H1 (cell line): ENCODE measurements at regions not wholly inside any gene's neighbourhood (a gene's known extent, or its start where the extent isn't known, plus 50 kb on each side); places are given as distances from the start of the nearest gene placed in this dataset.

Source experiments
- CTCF ChIA-PET: fragments of 300-600 bp; sonication (Branson Sonifier 250); formaldehyde crosslinking; loops from one replicate; lab custom pipeline; 2021; ENCODE audit not compliant: partially characterized antibody; lab: Charles Lee
- POLR2A ChIA-PET: fragments of 300-600 bp; sonication (Branson Sonifier 250); formaldehyde crosslinking; loops from one replicate; lab custom pipeline; 2021; ENCODE audit warnings: inconsistent platforms; ENCODE audit not compliant: partially characterized antibody; lab: Charles Lee
- DNase-seq, 2 experiments: peaks; one replicate each; pipeline versions ENCODE4 v3.0.0 to v3.0.0-alpha.2; 2010 to 2022; ENCODE audit warnings: low spot score in 2 of 2, low read depth in 1 of 2, mixed read lengths in 1 of 2
- FAIRE-seq: peaks from 2 replicates; lab custom pipeline; 2011; peaks lifted over from hg19 to GRCh38; lab: Jason Lieb, UNC
- H2AFZ ChIP-seq: 2 replicates; pipeline ENCODE4 v1.8.1; 2012; ENCODE audit warnings: low read length, inconsistent platforms
- H2AK5ac ChIP-seq: 2 replicates; pipeline ENCODE4 v1.6.1; 2013; ENCODE audit warnings: low read depth, low read length
- H2BK120ac ChIP-seq: replicated peaks from 2 replicates; pipeline ENCODE3; 2013; ENCODE audit warnings: low read depth, low read length, inconsistent platforms
- H2BK12ac ChIP-seq: 2 replicates; pipeline ENCODE4 v1.6.1; 2013; ENCODE audit warnings: low read depth, low read length
- H2BK15ac ChIP-seq: 2 replicates; pipeline ENCODE4 v1.6.1; 2013; ENCODE audit warnings: low read length
- H2BK20ac ChIP-seq: 2 replicates; pipeline ENCODE4 v1.6.1; 2013; ENCODE audit warnings: low read length
- H2BK5ac ChIP-seq: 2 replicates; pipeline ENCODE4 v1.6.1; 2013; ENCODE audit warnings: low read depth, low read length
- H3K14ac ChIP-seq: 2 replicates; pipeline ENCODE4 v1.6.1; 2013; ENCODE audit warnings: inconsistent platforms; ENCODE audit not compliant: insufficient read length
- H3K18ac ChIP-seq: 2 replicates; pipeline ENCODE4 v1.6.1; 2013; ENCODE audit warnings: low read length; ENCODE audit errors: extremely low read depth
- H3K23ac ChIP-seq: 2 replicates; pipeline ENCODE4 v1.6.1; 2013; ENCODE audit warnings: inconsistent platforms; ENCODE audit not compliant: insufficient read length
- H3K23me2 ChIP-seq: 2 replicates; pipeline ENCODE4 v1.6.1; 2013; ENCODE audit warnings: low read depth, low read length
- H3K27ac ChIP-seq: 2 replicates; pipeline ENCODE4 v1.6.1; 2011; ENCODE audit warnings: low read depth, low read length, inconsistent platforms
- H3K27me3 ChIP-seq, 4 experiments: replicated peaks in 1 of 4; 1 replicate in 1 of 4; 2 replicates in 3 of 4; pipeline versions ENCODE4 v1.6.1 to v1.8.1; 2011 to 2013; ENCODE audit warnings: low read length in 3 of 4, mild to moderate bottlenecking in 3 of 4, inconsistent platforms in 2 of 4, mixed read lengths in 2 of 4, moderate library complexity in 1 of 4; ENCODE audit not compliant: control insufficient read depth in 3 of 4, insufficient read depth in 3 of 4; ENCODE audit errors: extremely low read depth in 1 of 4
- H3K36me3 ChIP-seq, 4 experiments: 2 replicates each; pipeline versions ENCODE4 v1.6.1 to v1.8.1; 2011 to 2013; ENCODE audit warnings: mild to moderate bottlenecking in 4 of 4, low read length in 3 of 4, moderate library complexity in 2 of 4, control low read depth in 1 of 4, inconsistent platforms in 1 of 4; ENCODE audit not compliant: insufficient read depth in 4 of 4, control insufficient read depth in 2 of 4
- H3K4ac ChIP-seq: replicated peaks from 2 replicates; pipeline ENCODE3; 2013; ENCODE audit warnings: low read length, low read depth, mixed read lengths, inconsistent platforms; ENCODE audit not compliant: insufficient read length
- H3K4me1 ChIP-seq, 4 experiments: replicated peaks in 1 of 4; 1 replicate in 1 of 4; 2 replicates in 3 of 4; pipeline versions ENCODE4 v1.6.1 to v1.8.1; 2011 to 2013; ENCODE audit warnings: low read length in 3 of 4, inconsistent platforms in 2 of 4, mixed read lengths in 1 of 4; ENCODE audit not compliant: insufficient read depth in 4 of 4, control insufficient read depth in 3 of 4
- H3K4me2 ChIP-seq, 2 experiments: 2 replicates each; pipeline versions ENCODE4 v1.6.1 to v1.8.1; 2011 to 2013; ENCODE audit warnings: low read depth in 2 of 2, low read length in 2 of 2, control low read depth in 1 of 2, inconsistent platforms in 1 of 2, mild to moderate bottlenecking in 1 of 2; ENCODE audit not compliant: insufficient read depth in 1 of 2
- H3K4me3 ChIP-seq, 4 experiments: fragments of 200-600, 300-600 bp in 1 of 4; sonication (generic), shearing (Covaris generic), sonication (Bioruptor Twin) in 1 of 4; 2 replicates each; pipeline versions ENCODE4 v1.5.1 to v1.8.1; 2011 to 2016; ENCODE audit warnings: low read length in 4 of 4, low read depth in 3 of 4, control low read depth in 2 of 4, inconsistent platforms in 2 of 4, mild to moderate bottlenecking in 2 of 4, mixed read lengths in 1 of 4, moderate library complexity in 1 of 4; ENCODE audit not compliant: insufficient read depth in 2 of 4; ENCODE audit errors: extremely low read depth in 1 of 4
- H3K56ac ChIP-seq: replicated peaks from 2 replicates; pipeline ENCODE3; 2013; ENCODE audit warnings: low read depth, mild to moderate bottlenecking, mixed read lengths, low read length, inconsistent platforms; ENCODE audit not compliant: insufficient read length
- H3K79me1 ChIP-seq: 2 replicates; pipeline ENCODE4 v1.6.1; 2013; ENCODE audit warnings: low read depth, low read length, control low read depth
- H3K79me2 ChIP-seq, 2 experiments: 2 replicates each; pipeline versions ENCODE4 v1.6.1 to v1.8.1; 2012 to 2013; ENCODE audit warnings: low read length in 2 of 2, mild to moderate bottlenecking in 2 of 2, inconsistent platforms in 1 of 2; ENCODE audit not compliant: insufficient read depth in 2 of 2, control insufficient read depth in 1 of 2
- H3K9ac ChIP-seq, 4 experiments: replicated peaks in 1 of 4; 1 replicate in 1 of 4; 2 replicates in 3 of 4; pipeline versions ENCODE4 v1.6.1 to v1.8.1; 2011 to 2013; ENCODE audit warnings: low read depth in 3 of 4, low read length in 3 of 4, control low read depth in 2 of 4, mild to moderate bottlenecking in 2 of 4, moderate library complexity in 2 of 4, inconsistent platforms in 1 of 4; ENCODE audit errors: extremely low read depth in 1 of 4
- H3K9me3 ChIP-seq, 2 experiments: 2 replicates each; pipeline versions ENCODE4 v1.6.1 to v1.8.1; 2012 to 2013; ENCODE audit warnings: mild to moderate bottlenecking in 2 of 2, moderate library complexity in 2 of 2, control low read depth in 1 of 2, inconsistent platforms in 1 of 2, low read depth in 1 of 2, low read length in 1 of 2, mixed read lengths in 1 of 2; ENCODE audit not compliant: insufficient read depth in 2 of 2
- H4K20me1 ChIP-seq, 2 experiments: replicated peaks in 1 of 2; 2 replicates each; pipeline versions ENCODE3 to v1.8.1; 2011 to 2013; ENCODE audit warnings: inconsistent platforms in 2 of 2, low read length in 2 of 2, mild to moderate bottlenecking in 1 of 2; ENCODE audit not compliant: insufficient read depth in 2 of 2, control insufficient read depth in 1 of 2
- H4K5ac ChIP-seq: 2 replicates; pipeline ENCODE4 v1.6.1; 2013; ENCODE audit warnings: low read length, low read depth, mixed read lengths, inconsistent platforms; ENCODE audit not compliant: insufficient read length
- H4K8ac ChIP-seq: 2 replicates; pipeline ENCODE4 v1.8.0; 2013; ENCODE audit warnings: mild to moderate bottlenecking, moderate library complexity, low read length, inconsistent platforms; ENCODE audit not compliant: insufficient read depth; ENCODE audit errors: extremely low read depth
- H4K91ac ChIP-seq: replicated peaks from 2 replicates; pipeline ENCODE3; 2013; ENCODE audit warnings: low read length, mixed read lengths, inconsistent platforms; ENCODE audit not compliant: insufficient read length
- CBX5 ChIP-seq: fragments of 300-800, 300-1000 bp; sonication (generic); IDR thresholded peaks from 2 replicates; pipeline ENCODE4 v1.7.1; 2016; ENCODE audit warnings: antibody characterized with exemption, low read length, low read depth
- MAFK ChIP-seq: IDR thresholded peaks from 2 replicates; pipeline ENCODE4 v1.6.1; 2012; ENCODE audit warnings: low read depth, mild to moderate bottlenecking, improper control_type of control experiment, low read length
- WGBS, 2 experiments: shearing (Covaris generic) in 1 of 2; methylation state at CpG; one replicate each; pipeline versions ENCODE4 v1.1.6 to v1.1.7; 2013 to 2015; ENCODE audit warnings: low lambda C conversion rate in 2 of 2, mixed read lengths in 2 of 2, inconsistent platforms in 1 of 2, low coverage in 1 of 2, missing lambda C conversion rate in 1 of 2; ENCODE audit not compliant: insufficient replicate concordance in 2 of 2, insufficient coverage in 1 of 2, insufficient read length in 1 of 2; ENCODE audit errors: extremely low coverage in 1 of 2, missing lambda C conversion rate in 1 of 2; 5-methylcytosine and 5-hydroxymethylcytosine counted together

GRCh38 chr1:239189998-239190512, 196.3 kb upstream of the CHRM3 start:
- POLR2A ChIA-PET = no interaction called here
- H3K36me3 ChIP-seq = no peaks in the 10 kb centered on the region
- no peaks in the 10 kb centered on the region for H3K9me3 ChIP-seq
- 99% methylated on average over 4 of the region's 4 CpGs; no CpG with 5 or more reads in 1 of the 2 experiments for whole genome bisulfite sequencing, 2 experiments
- CTCF ChIA-PET = interaction anchor here (0.6 kb wide), 1 partner anchor 17 kb away, joined by 3 read pairs; no protein-coding TSS in a partner anchor
- H2BK5ac ChIP-seq = no peak overlapping the region
- H4K8ac ChIP-seq = no peak overlapping the region
- H3K79me2 ChIP-seq = no peaks in the 10 kb centered on the region
- no peak overlapping the region for H2BK120ac ChIP-seq
- H2BK20ac ChIP-seq = no peak overlapping the region
- H2BK12ac ChIP-seq = no peak overlapping the region
- H3K4me2 ChIP-seq = no peak overlapping the region
- H3K4me1 ChIP-seq = no peaks in the 10 kb centered on the region
- no peak overlapping the region for H3K4me3 ChIP-seq
- H3K79me1 ChIP-seq = no peaks in the 10 kb centered on the region
- H2AFZ ChIP-seq = no peak overlapping the region
- TF ChIP-seq CBX5 (no peak), MAFK (peak; percentile 46; the same call in 1 of the 2 replicates)
- no peak overlapping the region for H3K14ac ChIP-seq
- H3K27ac ChIP-seq = no peak overlapping the region
- no peaks in the 10 kb centered on the region for H3K23me2 ChIP-seq
- H3K56ac ChIP-seq = no peak overlapping the region
- H4K20me1 ChIP-seq = no peaks in the 10 kb centered on the region
- H4K91ac ChIP-seq = no peak overlapping the region
- no peak overlapping the region for H2AK5ac ChIP-seq
- DNase-seq = no peak
- no peak overlapping the region for H4K5ac ChIP-seq
- H3K9ac ChIP-seq = no peak overlapping the region
- no peak overlapping the region for H3K23ac ChIP-seq
- no peak overlapping the region for H2BK15ac ChIP-seq
- FAIRE-seq = no peak
- no peaks in the 10 kb centered on the region for H3K27me3 ChIP-seq
- H3K18ac ChIP-seq = no peak overlapping the region
- no peak overlapping the region for H3K4ac ChIP-seq
